ENCODE measurements at regions not wholly inside any gene's neighbourhood (a gene's known extent, or its start where the extent isn't known, plus 50 kb on each side); places are given as distances from the start of the nearest gene placed in this dataset.

DNA sequence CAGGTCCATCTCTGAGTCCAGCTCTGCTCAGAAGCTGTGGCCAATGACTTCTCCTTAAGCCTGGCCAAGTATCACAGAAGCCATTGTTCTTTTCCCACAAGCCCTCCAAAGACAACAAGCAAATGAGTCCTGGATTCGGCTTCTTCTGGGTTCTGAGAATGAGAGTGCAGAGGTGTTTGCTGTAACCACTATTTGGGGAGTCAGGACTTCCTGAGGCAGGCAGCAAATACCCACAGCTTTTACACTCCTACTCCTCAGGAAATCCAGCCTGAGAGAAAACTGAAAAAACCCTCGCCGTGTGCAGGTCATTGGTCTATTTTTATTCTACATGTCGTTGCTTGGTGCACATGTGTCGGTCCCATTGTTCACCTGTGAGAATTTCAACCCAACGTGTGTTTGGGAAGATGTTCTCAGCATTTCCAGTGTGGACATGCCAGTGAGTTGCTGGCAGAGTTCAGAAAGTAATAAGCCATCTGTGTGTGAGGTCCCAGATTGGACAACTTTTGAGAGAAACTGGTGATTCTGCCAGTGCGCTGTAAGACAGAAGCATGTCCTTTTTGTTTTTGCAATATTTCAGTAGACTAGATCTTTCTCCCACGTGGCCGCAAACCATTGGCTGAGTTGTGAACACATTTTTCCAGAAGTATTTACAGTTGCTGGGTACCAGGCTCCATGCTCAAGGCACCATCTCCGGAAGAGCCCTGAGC is 121.6 kb upstream of the LYZL2 start:
- TF ChIP-seq, protein P1, sequence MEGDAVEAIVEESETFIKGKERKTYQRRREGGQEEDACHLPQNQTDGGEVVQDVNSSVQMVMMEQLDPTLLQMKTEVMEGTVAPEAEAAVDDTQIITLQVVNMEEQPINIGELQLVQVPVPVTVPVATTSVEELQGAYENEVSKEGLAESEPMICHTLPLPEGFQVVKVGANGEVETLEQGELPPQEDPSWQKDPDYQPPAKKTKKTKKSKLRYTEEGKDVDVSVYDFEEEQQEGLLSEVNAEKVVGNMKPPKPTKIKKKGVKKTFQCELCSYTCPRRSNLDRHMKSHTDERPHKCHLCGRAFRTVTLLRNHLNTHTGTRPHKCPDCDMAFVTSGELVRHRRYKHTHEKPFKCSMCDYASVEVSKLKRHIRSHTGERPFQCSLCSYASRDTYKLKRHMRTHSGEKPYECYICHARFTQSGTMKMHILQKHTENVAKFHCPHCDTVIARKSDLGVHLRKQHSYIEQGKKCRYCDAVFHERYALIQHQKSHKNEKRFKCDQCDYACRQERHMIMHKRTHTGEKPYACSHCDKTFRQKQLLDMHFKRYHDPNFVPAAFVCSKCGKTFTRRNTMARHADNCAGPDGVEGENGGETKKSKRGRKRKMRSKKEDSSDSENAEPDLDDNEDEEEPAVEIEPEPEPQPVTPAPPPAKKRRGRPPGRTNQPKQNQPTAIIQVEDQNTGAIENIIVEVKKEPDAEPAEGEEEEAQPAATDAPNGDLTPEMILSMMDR (IDR thresholded peaks at IDR 0.05), result no peak
- TF ChIP-seq ZFX (IDR thresholded peaks at IDR 0.05; ENCODE audit: borderline replicate concordance), result no peak
